ENCODE measurements at regions not wholly inside any gene's neighbourhood (a gene's known extent, or its start where the extent isn't known, plus 50 kb on each side); places are given as distances from the start of the nearest gene placed in this dataset.

GRCh38 chr11:70504246-70505020 is 106.1 kb downstream of the CTTN start:
- no peak for DNase-seq (ENCODE audit: low read depth)
- TF ChIP-seq CTCF (IDR thresholded peaks at IDR 0.05; ENCODE audit: low read depth, low read length) (no peak), MYC (IDR thresholded peaks at IDR 0.05; ENCODE audit: low read depth, low read length) (no peak), MAX (IDR thresholded peaks at IDR 0.05; ENCODE audit: low read depth, low read length) (no peak), POLR2A (IDR thresholded peaks at IDR 0.05; ENCODE audit: extremely low read depth, insufficient read length) (no peak)
- H3K4me3 ChIP-seq (ENCODE audit: low read depth, low read length): no peak overlapping the region

- no peak for DNase-seq (ENCODE audit: low read depth)
- TF ChIP-seq CTCF (IDR thresholded peaks at IDR 0.05; ENCODE audit: low read depth, low read length) (no peak), MYC (IDR thresholded peaks at IDR 0.05; ENCODE audit: low read depth, low read length) (no peak), MAX (IDR thresholded peaks at IDR 0.05; ENCODE audit: low read depth, low read length) (no peak), POLR2A (IDR thresholded peaks at IDR 0.05; ENCODE audit: extremely low read depth, insufficient read length) (no peak)
- no peak overlapping the region for H3K4me3 ChIP-seq (ENCODE audit: low read depth, low read length)
Observed at GRCh38 chr11:70505331-70505731, 107.0 kb downstream of the CTTN start.

GRCh38 chr11:70505761-70506657 is 107.7 kb downstream of the CTTN start:
- DNase-seq (ENCODE audit: low read depth): no peak
- TF ChIP-seq MAX (IDR thresholded peaks at IDR 0.05; ENCODE audit: low read depth, low read length) (no peak), POLR2A (IDR thresholded peaks at IDR 0.05; ENCODE audit: extremely low read depth, insufficient read length) (no peak), CTCF (IDR thresholded peaks at IDR 0.05; ENCODE audit: low read depth, low read length) (no peak), MYC (IDR thresholded peaks at IDR 0.05; ENCODE audit: low read depth, low read length) (no peak)

DNA sequence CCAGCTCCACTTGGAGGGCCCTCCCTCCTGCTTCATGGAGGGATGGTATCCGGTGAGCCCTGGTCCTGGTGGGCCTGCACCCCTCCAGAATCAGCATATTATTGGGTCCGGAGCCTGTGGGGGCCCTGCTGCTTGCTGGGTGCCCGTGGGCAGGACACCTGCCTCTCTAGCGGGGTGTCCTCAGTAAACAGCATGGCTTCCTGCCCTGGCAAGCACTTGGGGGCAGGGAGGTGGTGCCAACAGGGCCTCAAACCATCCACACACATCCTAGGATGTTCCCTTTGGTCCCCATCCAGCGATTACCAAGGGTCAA is 108.3 kb downstream of the CTTN start:
- no peak for TF ChIP-seq POLR2A (IDR thresholded peaks at IDR 0.05; ENCODE audit: extremely low read depth, insufficient read length)
- TF ChIP-seq MYC (IDR thresholded peaks at IDR 0.05; ENCODE audit: low read depth, low read length): no peak
- no peak for TF ChIP-seq MAX (IDR thresholded peaks at IDR 0.05; ENCODE audit: low read depth, low read length)
- no peak for TF ChIP-seq CTCF (IDR thresholded peaks at IDR 0.05; ENCODE audit: low read depth, low read length)
- no peak for DNase-seq (ENCODE audit: low read depth)

More at GRCh38 chr11:70505761-70506657, 107.7 kb downstream of the CTTN start:
- H3K4me3 ChIP-seq (ENCODE audit: low read depth, low read length): no peak overlapping the region

GRCh38 chr11:70506986-70507385 is 108.7 kb downstream of the CTTN start:
- TF ChIP-seq POLR2A (IDR thresholded peaks at IDR 0.05; ENCODE audit: extremely low read depth, insufficient read length) (no peak), CTCF (IDR thresholded peaks at IDR 0.05; ENCODE audit: low read depth, low read length) (no peak), MYC (IDR thresholded peaks at IDR 0.05; ENCODE audit: low read depth, low read length) (no peak), MAX (IDR thresholded peaks at IDR 0.05; ENCODE audit: low read depth, low read length) (no peak)

More for the DNA sequence above, 108.3 kb downstream of the CTTN start:
- H3K4me3 ChIP-seq (ENCODE audit: low read depth, low read length): no peak overlapping the region

More at GRCh38 chr11:70506986-70507385, 108.7 kb downstream of the CTTN start:
- no peak overlapping the region for H3K4me3 ChIP-seq (ENCODE audit: low read depth, low read length)
- no peak for DNase-seq (ENCODE audit: low read depth)

Data from NB4 (cell line).